ENCODE measurements at regions not wholly inside any gene's neighbourhood (a gene's known extent, or its start where the extent isn't known, plus 50 kb on each side); places are given as distances from the start of the nearest gene placed in this dataset.

- intact Hi-C loops (cut with micrococcal nuclease): no loop called here
Measured at GRCh38 chr11:111194860-111195568, 50.5 kb upstream of the POU2AF2 start.

GRCh38 chr11:111193924-111194490 is 51.5 kb upstream of the POU2AF2 start:
- intact Hi-C loops (cut with micrococcal nuclease): no loop called here

DNA sequence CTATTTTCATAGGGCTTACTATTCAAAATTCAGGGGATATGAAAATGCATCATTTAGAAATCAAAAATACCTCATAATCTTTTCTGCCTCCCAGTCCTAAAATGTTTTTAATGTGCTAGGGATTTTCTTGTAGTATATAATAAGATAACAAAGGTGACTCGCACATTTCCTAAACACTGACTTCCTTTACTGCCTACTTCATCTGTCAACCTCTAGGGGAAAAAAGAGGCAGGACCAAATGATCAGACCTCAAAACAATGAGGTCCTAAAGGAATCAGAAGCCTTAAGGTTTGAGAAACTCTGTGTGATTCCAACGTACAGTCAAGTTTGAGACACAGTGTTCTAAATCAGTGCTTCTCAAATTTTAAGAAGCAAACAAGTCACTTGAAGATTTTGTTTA is 56.1 kb upstream of the POU2AF2 start:
- intact Hi-C loops (cut with micrococcal nuclease): no loop called here

- intact Hi-C loops (cut with micrococcal nuclease): no loop called here
Measured at GRCh38 chr11:111186308-111186915, 59.1 kb upstream of the POU2AF2 start.

- intact Hi-C loops (cut with micrococcal nuclease): no loop called here
Measured at GRCh38 chr11:111185266-111185665, 60.3 kb upstream of the POU2AF2 start.

- intact Hi-C loops (cut with micrococcal nuclease): no loop called here
Measured at GRCh38 chr11:111183706-111184105, 61.8 kb upstream of the POU2AF2 start.

DNA sequence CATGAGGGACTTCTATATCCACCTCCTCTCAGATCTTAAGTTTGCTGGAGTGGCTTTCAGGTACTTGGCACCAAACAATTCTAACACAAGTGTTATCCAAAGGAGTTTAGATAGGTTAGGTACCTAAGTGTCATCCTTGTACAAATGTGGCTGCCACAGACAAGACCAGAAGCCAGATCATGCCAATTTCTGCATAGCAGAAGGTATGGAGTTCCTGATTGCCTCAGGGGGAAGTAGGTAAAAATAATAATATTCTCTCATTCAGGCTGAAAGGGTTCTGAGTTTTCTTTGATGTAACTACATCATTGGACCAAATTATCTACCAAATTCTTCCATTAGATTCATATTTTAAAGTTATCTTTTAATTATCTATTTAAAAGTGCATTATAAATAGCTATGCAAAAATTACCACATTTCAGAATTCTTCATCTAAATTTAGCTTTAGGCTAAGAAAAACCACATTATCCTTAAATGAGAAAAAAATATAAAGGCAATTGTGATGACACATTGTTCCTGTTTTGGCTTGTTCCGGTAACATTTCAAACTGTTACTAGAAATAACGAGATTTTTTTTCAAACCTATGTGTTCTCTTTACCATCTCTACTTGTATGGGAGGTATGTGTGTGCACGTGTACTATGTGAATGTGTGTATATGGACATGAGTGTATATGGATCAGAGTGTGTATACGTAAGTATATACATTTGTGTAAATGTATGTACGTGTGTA is 66.2 kb upstream of the POU2AF2 start:
- intact Hi-C loops (cut with micrococcal nuclease): no loop called here

DNA sequence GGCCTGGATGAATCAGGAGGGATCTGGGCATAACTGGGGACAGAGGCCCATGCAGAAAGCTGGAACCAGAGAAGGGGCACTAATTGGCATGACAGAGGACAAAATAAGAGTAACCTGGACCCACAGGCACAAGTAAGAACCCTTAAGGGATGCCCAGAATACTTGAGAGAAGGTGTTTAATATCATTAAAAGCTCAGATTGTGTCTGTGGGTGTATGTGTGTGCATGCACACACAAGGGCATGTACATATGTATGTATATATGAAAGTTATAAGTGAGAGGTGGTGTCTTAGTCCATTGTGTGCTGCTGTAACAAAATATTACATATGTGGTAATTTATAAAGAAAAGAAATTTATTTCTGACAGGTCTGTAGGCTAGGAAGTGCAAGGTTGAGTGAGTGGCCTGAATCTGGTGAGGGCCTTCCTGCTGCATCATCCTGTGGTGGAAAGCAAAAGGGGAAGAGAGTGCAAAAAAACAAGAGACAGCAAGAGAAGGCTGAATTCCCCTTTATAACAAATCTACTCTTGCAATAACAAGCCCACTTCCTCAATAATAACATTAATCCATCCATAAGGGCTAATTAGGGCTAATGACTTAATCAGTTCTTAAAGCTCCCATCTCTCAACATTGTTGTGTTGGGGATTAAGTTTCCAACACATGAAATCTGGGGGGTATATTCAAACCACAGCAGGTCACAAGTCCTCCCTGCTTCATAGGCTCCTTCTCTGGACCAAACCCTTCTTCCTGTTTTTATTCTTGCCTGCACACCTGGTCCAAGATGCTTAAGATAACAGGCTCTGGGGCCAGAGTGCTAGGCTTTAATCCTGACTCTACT is 68.3 kb upstream of the POU2AF2 start:
- intact Hi-C loops (cut with micrococcal nuclease): no loop called here

DNA sequence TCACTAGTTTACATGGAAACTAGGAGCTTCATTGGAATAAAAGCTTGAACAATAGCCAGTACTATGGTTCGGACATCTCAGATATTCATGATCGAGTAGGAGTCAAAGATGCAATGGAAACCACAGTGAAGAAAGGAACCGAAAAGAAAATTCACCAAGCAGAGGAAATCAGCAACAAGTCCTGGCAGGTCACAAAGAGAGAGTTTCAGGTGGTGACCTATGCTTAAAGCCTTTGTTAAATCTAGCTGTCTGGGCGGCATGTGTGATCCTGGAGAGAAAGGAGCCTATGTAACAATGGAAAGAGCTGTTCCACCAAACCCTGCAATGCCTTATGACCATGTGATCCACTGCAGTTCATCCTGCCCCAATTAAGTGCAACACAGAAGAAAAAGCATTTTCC is 68.9 kb upstream of the POU2AF2 start:
- intact Hi-C loops (cut with micrococcal nuclease): no loop called here

GRCh38 chr11:111173221-111173620 is 72.3 kb upstream of the POU2AF2 start:
- intact Hi-C loops (cut with micrococcal nuclease): no loop called here

GRCh38 chr11:111172321-111172862 is 73.1 kb upstream of the POU2AF2 start:
- intact Hi-C loops (cut with micrococcal nuclease): no loop called here

DNA sequence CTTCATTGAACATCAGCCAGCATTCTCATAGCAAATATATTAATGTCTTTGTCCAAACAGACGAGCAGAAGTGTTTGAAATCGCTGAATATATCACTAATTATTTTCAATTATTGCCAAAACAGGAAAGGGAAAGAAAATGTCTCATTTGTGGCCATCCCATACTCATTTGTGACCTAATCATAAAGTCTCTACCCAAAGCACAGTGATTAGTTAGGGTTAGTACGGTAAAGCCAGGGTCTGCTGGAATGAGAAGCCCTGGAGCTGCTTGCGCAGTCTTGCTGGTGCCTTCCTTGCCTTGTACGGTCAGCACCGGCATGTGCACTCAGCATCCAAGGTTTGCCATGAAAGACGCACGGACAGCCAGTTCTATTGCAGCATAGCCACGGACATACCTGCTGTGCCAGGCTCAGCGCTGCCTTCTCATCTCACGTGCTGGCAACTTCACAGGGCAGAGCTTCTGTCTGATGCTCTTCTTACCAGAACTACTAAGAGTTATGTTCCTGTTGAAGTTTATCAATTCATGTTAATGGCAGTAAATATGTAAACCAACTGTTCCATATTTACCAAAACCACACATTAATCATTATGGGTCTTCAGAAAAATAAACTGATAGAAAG is 74.7 kb upstream of the POU2AF2 start:
- intact Hi-C loops (cut with micrococcal nuclease): no loop called here

DNA sequence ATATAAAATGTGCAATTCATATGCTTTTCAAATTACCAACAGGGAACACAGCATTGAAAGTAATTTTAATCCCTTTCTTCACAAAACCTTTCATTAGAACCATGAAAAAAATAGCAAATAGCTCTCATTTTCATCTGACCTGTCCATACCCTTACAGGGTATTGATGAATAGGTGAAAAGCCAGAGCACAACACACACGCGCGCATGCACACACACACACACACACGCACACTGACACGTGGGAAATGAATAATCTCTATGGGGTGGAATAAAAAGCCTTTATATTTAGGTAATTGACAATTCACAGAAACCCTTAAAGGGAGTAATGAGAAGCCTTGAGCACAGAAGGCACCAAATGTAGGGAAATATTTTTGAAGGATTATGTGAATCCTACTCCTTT is 76.2 kb upstream of the POU2AF2 start:
- intact Hi-C loops (cut with micrococcal nuclease): no loop called here

DNA sequence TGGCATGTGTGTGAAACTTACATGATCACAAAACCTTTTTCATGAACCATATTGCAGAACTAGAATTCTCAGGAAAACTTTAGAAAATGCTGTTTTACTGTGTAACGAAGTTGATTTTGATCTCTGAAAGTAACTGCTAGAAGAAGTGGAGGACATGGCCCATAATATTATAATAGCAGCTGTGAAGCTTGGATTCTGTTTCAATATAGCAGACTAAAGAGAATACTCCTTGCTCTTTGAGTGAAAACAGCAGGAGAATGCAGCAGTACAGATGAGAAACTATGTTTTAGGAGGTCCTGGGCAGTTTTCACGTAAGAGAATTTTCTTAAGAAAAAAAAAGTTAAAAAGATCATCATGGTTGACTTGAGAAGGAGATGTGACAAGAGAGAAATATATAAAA is 76.7 kb upstream of the POU2AF2 start:
- intact Hi-C loops (cut with micrococcal nuclease): no loop called here

DNA sequence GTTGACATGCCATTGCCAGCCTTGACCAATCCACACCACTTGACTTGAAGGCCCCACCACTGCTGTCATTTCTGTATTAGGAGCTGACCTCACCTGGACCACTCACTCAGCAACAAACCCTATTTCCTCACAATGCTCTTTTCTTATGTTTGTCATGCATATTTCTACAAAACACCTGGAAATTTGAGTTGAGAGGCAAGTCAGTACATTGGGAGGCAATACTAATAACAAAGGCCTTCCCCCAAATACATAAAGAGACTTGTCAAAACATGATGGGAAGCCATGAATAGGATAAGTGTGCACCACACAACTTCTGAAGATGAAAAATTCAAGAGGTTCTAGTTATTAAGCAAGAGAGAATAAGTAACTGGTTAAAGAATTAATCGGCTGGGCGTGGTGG is 77.9 kb upstream of the POU2AF2 start:
- intact Hi-C loops (cut with micrococcal nuclease): no loop called here

DNA sequence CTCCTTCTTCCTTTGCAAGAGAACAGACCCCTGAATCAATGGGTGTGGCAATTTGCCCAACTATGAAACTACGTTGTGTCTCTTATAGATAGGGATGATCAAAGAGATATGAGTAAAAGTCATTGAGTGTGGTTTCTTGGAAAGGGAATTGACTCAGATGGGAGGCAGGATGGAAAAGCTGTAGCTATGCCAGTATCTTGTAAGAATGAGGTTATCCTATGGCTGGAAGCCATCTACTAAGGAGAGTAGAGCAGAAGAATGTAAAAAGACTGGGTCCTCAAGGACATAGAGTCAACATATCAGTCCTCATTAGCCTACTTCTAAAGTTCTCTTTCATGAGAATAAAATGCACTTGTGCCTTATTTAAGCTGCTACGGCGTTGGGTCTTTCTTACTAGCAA is 78.9 kb upstream of the POU2AF2 start:
- intact Hi-C loops (cut with micrococcal nuclease): no loop called here

DNA sequence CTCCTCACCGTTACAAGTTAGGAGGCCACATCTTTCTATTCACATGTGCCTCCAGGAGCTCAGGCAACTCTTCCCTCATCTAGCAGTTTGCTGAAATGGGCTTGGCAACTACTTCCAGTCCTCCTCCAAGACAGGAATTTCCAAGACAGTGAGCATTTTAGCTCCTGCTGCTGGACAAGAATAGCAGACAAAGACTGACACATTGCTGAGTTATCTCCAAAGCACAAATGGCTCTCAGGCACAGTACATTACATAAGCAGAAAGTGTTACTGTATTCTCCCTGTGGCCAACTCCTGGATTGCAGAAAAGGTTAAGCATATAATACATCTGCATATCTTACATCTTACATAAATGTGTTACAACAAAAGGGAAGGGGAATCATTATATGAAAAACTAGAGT is 83.2 kb upstream of the POU2AF2 start:
- intact Hi-C loops (cut with micrococcal nuclease): no loop called here

DNA sequence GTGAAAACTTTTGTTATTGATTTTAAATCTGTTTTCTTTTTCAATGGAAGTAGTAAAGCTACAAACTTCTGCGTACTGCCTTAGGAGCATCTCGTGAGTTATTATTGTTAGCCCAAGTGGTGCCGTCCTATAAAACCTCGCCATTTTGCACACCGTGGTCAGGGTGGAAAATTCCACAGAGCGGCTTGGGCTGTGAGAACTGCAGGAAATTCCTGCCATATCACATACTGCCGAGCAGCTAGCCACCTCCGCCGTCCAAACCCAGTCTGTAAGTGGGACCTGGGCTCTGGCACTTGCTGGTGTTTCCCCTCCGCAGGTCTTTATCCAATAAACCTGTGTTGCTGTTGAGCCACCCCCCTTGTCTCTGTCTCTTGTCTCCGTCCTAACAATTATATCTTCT is 88.0 kb upstream of the POU2AF2 start:
- intact Hi-C loops (cut with micrococcal nuclease): no loop called here

DNA sequence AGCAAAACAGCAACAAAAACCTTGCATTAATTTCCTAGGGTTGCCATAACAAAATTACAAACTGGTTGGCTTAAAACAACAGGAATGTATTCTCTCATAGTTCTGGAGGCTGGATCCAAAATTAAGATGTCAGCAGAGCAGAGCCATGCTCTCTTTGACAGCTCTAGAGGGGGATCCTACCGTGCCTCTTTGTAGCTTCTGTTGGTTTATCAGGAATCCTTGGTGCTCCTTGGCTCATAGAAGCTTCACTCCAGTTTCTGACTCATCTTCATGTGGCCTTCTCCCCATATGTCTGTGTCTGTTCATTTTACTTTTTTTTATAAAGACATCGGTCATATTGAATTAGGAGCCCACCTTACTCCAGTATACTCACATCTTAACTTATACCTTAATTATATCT is 90.5 kb upstream of the POU2AF2 start:
- intact Hi-C loops (cut with micrococcal nuclease): no loop called here

DNA sequence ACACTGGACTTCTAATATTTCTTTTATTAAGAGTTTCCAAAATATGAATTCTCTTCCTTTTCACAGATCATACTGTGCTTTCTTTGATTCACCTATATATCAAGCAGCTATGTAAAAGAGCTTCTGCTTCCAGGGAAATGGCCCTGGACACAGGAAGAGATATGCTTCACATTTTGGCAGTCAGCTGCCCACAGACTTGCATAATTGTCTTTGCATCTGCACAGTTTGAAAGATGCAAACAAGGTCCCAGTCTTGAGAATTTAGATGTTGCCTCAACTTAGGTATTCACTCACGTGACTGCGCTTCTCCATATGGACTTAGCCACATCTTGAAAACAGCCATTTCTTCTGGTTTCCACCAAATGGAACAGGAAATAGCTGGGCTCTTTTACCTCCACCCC is 92.3 kb upstream of the POU2AF2 start:
- intact Hi-C loops (cut with micrococcal nuclease): no loop called here

GRCh38 chr11:111148953-111149352 is 96.6 kb upstream of the POU2AF2 start:
- intact Hi-C loops (cut with micrococcal nuclease): no loop called here
